ENCODE measurements at regions not wholly inside any gene's neighbourhood (a gene's known extent, or its start where the extent isn't known, plus 50 kb on each side); places are given as distances from the start of the nearest gene placed in this dataset.

GRCh38 chr2:146040051-146040450 is 1520.1 kb upstream of the ZEB2 start:
- H3F3A ChIP-seq (ENCODE audit: low read length, unreplicated experiment) = no peaks in the 10 kb centered on the region
- ChIA-PET CTCF (no interaction called here), POLR2A (ENCODE audit: unreplicated experiment) (interaction anchor here (0.6 kb wide), 1 partner anchor 86 kb away, joined by 3 read pairs; no protein-coding TSS in a partner anchor)
- H3K9ac ChIP-seq (ENCODE audit: low read length) = no peak overlapping the region
- DNase-seq = no peak
- TF ChIP-seq EZH2 (IDR thresholded peaks at IDR 0.05; ENCODE audit: low read length, unreplicated experiment) = no peak
- no peak for TF ChIP-seq EZH2phosphoT487 (IDR thresholded peaks at IDR 0.05; ENCODE audit: borderline replicate concordance, low read length)
- TF ChIP-seq, protein P1, sequence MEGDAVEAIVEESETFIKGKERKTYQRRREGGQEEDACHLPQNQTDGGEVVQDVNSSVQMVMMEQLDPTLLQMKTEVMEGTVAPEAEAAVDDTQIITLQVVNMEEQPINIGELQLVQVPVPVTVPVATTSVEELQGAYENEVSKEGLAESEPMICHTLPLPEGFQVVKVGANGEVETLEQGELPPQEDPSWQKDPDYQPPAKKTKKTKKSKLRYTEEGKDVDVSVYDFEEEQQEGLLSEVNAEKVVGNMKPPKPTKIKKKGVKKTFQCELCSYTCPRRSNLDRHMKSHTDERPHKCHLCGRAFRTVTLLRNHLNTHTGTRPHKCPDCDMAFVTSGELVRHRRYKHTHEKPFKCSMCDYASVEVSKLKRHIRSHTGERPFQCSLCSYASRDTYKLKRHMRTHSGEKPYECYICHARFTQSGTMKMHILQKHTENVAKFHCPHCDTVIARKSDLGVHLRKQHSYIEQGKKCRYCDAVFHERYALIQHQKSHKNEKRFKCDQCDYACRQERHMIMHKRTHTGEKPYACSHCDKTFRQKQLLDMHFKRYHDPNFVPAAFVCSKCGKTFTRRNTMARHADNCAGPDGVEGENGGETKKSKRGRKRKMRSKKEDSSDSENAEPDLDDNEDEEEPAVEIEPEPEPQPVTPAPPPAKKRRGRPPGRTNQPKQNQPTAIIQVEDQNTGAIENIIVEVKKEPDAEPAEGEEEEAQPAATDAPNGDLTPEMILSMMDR (conservative IDR thresholded peaks at IDR 0.05; ENCODE audit: low read depth, low read length) = no peak
- intact Hi-C loops (cut with micrococcal nuclease) = loop anchor here (10.0 kb wide), 1 partner anchor 625 kb away; no protein-coding TSS in a partner anchor
- no peak overlapping the region for H3K4me3 ChIP-seq (ENCODE audit: low read length)
- H3K4me2 ChIP-seq (ENCODE audit: low read length) = no peak overlapping the region
- no peak for ATAC-seq
- no peaks in the 10 kb centered on the region for H3K9me2 ChIP-seq (replicated peaks; ENCODE audit: low read length)
- no peaks in the 10 kb centered on the region for H3K79me2 ChIP-seq (ENCODE audit: low read length)
- no peak overlapping the region for H3K27ac ChIP-seq (ENCODE audit: low read length)
- no peak overlapping the region for H2AFZ ChIP-seq (ENCODE audit: low read length)
- no peaks in the 10 kb centered on the region for H4K20me1 ChIP-seq (ENCODE audit: low read length)
- H3K9me3 ChIP-seq (ENCODE audit: low read length) = no peaks in the 10 kb centered on the region
- no peaks in the 10 kb centered on the region for H3K27me3 ChIP-seq (ENCODE audit: low read length)
- H3K4me1 ChIP-seq (ENCODE audit: insufficient read depth, low read length) = no peaks in the 10 kb centered on the region
- BruUV-seq (replicated peaks) = no TSS peak
- no peaks in the 10 kb centered on the region for H3K36me3 ChIP-seq (ENCODE audit: low read depth, low read length)

DNA sequence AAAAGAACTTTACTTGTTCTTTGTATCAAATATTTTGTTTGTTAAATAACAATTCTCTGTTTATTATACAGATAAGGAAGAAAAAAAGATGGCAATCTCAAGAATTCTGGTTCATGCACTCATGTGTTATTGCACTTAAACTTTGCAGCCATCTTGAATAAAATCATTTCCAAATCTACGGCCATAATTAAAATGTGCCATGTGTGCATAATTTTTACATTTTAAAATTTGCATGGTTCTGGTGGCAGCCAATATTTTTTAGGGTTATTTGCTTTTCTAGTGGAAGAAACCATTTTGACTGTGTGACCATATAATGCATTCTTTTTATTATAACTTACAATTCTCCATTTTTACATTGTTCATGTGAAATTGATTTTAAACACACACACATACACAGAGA is 1518.1 kb upstream of the ZEB2 start:
- intact Hi-C loops (cut with micrococcal nuclease) = no loop called here
- BruUV-seq (replicated peaks) = no TSS peak
- no peak overlapping the region for H3K4me3 ChIP-seq (ENCODE audit: low read length)
- no peaks in the 10 kb centered on the region for H3K9me2 ChIP-seq (replicated peaks; ENCODE audit: low read length)
- ATAC-seq (no peak), DNase-seq (no peak)
- no peaks in the 10 kb centered on the region for H3K9me3 ChIP-seq (ENCODE audit: low read length)
- no peak overlapping the region for H3K9ac ChIP-seq (ENCODE audit: low read length)
- H2AFZ ChIP-seq (ENCODE audit: low read length) = no peak overlapping the region
- CTCF ChIA-PET = no interaction called here
- H3K4me2 ChIP-seq (ENCODE audit: low read length) = no peak overlapping the region
- no peak for TF ChIP-seq EZH2phosphoT487 (IDR thresholded peaks at IDR 0.05; ENCODE audit: borderline replicate concordance, low read length)
- POLR2A ChIA-PET (ENCODE audit: unreplicated experiment) = no interaction called here
- H3K27me3 ChIP-seq (ENCODE audit: low read length) = no peaks in the 10 kb centered on the region
- no peaks in the 10 kb centered on the region for H4K20me1 ChIP-seq (ENCODE audit: low read length)
- H3K27ac ChIP-seq (ENCODE audit: low read length) = no peak overlapping the region
- H3K4me1 ChIP-seq (ENCODE audit: insufficient read depth, low read length) = 0 out of 2 replicates have a peak, but pooled peaks cover 8% of the 10 kb centered on the region
- no peaks in the 10 kb centered on the region for H3K36me3 ChIP-seq (ENCODE audit: low read depth, low read length)
- H3K79me2 ChIP-seq (ENCODE audit: low read length) = no peaks in the 10 kb centered on the region
- no peaks in the 10 kb centered on the region for H3F3A ChIP-seq (ENCODE audit: low read length, unreplicated experiment)

DNA sequence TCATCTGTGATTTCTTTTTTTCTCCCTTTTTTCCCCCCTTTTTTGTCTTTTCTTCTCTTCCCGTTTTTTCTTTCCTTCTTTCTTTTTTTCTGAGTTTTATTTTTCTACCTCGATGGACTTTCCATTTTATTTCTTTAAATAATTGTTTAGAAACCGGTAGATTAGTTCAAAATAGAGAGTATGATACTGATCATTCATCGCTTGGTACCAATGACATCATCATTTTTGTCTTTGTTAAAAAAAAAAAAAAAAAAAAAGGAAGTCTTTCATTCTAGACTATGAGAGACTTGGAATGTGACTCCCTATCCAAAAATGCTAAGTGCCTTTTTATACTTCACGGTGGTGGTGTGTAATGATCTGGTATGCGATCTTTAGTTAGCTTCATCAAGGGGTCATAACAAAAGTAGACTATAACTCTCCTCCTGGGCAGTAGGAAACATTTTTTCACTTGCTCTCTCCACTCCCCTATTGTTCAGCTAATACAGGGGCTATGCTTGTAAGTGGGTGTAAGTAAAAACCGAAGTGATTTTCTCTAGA is 1517.5 kb upstream of the ZEB2 start:
- Histone ChIP-seq H3K27ac (ENCODE audit: low read length) (no peak overlapping the region), H3K27me3 (ENCODE audit: low read length) (no peaks in the 10 kb centered on the region), H3K9me3 (ENCODE audit: low read length) (no peaks in the 10 kb centered on the region), H3K36me3 (ENCODE audit: low read depth, low read length) (no peaks in the 10 kb centered on the region), H3K9me2 (replicated peaks; ENCODE audit: low read length) (no peaks in the 10 kb centered on the region), H2AFZ (ENCODE audit: low read length) (no peak overlapping the region), H4K20me1 (ENCODE audit: low read length) (no peaks in the 10 kb centered on the region), H3K4me1 (ENCODE audit: insufficient read depth, low read length) (0 out of 2 replicates have a peak, but pooled peaks cover 8% of the 10 kb centered on the region), H3K9ac (ENCODE audit: low read length) (no peak overlapping the region), H3F3A (ENCODE audit: low read length, unreplicated experiment) (no peaks in the 10 kb centered on the region), H3K4me2 (ENCODE audit: low read length) (no peak overlapping the region), H3K79me2 (ENCODE audit: low read length) (no peaks in the 10 kb centered on the region), H3K4me3 (ENCODE audit: low read length) (no peak overlapping the region)
- intact Hi-C loops (cut with micrococcal nuclease) = no loop called here
- ATAC-seq (no peak), DNase-seq (no peak)
- no TSS peak for BruUV-seq (replicated peaks)
- ChIA-PET CTCF (no interaction called here), POLR2A (ENCODE audit: unreplicated experiment) (no interaction called here)
- TF ChIP-seq EZH2phosphoT487 (IDR thresholded peaks at IDR 0.05; ENCODE audit: borderline replicate concordance, low read length) (no peak), EZH2 (IDR thresholded peaks at IDR 0.05; ENCODE audit: low read length, unreplicated experiment) (no peak)
- TF ChIP-seq, protein P1 (conservative IDR thresholded peaks at IDR 0.05; ENCODE audit: low read depth, low read length) = no peak

Data from PC-3 (cell line).